Ectodermal cell (in vitro differentiated cells): ENCODE measurements at regions not wholly inside any gene's neighbourhood (a gene's known extent, or its start where the extent isn't known, plus 50 kb on each side); places are given as distances from the start of the nearest gene placed in this dataset.

Experiments
- H3K27ac ChIP-seq: 2 replicates; pipeline ENCODE4 v1.7.0; 2013; ENCODE audit warnings: mild to moderate bottlenecking, low read depth, low read length; ENCODE audit not compliant: insufficient read depth, poor library complexity, severe bottlenecking
- H3K27me3 ChIP-seq: 2 replicates; pipeline ENCODE4 v1.7.0; 2013; ENCODE audit warnings: mild to moderate bottlenecking, low read length; ENCODE audit not compliant: insufficient read depth, control insufficient read depth, poor library complexity, severe bottlenecking
- H3K36me3 ChIP-seq: one replicate; pipeline ENCODE4 v1.7.0; 2013; ENCODE audit warnings: low read length; ENCODE audit not compliant: control insufficient read depth, insufficient read depth
- H3K4me1 ChIP-seq: one replicate; pipeline ENCODE4 v1.7.0; 2013; ENCODE audit warnings: low read length; ENCODE audit not compliant: control insufficient read depth, insufficient read depth
- H3K4me3 ChIP-seq: 2 replicates; pipeline ENCODE4 v1.7.0; 2013; ENCODE audit warnings: low read depth, low read length, control low read depth; ENCODE audit not compliant: insufficient read depth
- H3K9me3 ChIP-seq: 2 replicates; pipeline ENCODE4 v1.7.0; 2013; ENCODE audit warnings: mild to moderate bottlenecking, low read length, moderate library complexity; ENCODE audit not compliant: control insufficient read depth
- WGBS, 2 experiments: methylation state at CpG; one replicate each; pipeline ENCODE4 v1.1.7; 2013; ENCODE audit warnings: missing lambda C conversion rate in 2 of 2; 5-methylcytosine and 5-hydroxymethylcytosine counted together

GRCh38 chr1:47672622-47673021, 234.8 kb downstream of the FOXD2 start:
- no peaks in the 10 kb centered on the region for H3K4me1 ChIP-seq
- H3K27ac ChIP-seq = no peak overlapping the region
- no peak overlapping the region for H3K4me3 ChIP-seq
- H3K9me3 ChIP-seq = no peaks in the 10 kb centered on the region
- H3K27me3 ChIP-seq = no peaks in the 10 kb centered on the region
- no peaks in the 10 kb centered on the region for H3K36me3 ChIP-seq

DNA sequence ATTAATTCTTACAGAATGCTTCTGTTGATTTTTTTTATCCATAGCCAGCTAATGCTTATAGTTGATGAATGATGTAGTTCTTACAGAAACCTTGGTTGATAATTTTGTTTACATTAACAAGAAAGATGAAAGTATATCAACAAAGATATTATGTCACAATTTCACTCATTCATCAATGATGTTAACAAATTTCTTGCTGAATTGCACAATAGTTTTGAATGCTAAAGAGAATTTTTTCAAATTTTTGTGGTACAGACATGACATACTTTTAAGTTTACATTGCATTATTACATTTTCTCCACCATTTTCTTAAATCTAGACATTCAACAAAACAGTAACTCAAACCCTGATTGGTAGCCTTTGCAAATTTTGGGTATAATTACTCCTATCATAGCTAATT, 236.3 kb downstream of the FOXD2 start:
- no peaks in the 10 kb centered on the region for H3K9me3 ChIP-seq
- no peak overlapping the region for H3K4me3 ChIP-seq
- no peaks in the 10 kb centered on the region for H3K4me1 ChIP-seq
- H3K27ac ChIP-seq = no peak overlapping the region
- H3K36me3 ChIP-seq = no peaks in the 10 kb centered on the region
- no peaks in the 10 kb centered on the region for H3K27me3 ChIP-seq

DNA sequence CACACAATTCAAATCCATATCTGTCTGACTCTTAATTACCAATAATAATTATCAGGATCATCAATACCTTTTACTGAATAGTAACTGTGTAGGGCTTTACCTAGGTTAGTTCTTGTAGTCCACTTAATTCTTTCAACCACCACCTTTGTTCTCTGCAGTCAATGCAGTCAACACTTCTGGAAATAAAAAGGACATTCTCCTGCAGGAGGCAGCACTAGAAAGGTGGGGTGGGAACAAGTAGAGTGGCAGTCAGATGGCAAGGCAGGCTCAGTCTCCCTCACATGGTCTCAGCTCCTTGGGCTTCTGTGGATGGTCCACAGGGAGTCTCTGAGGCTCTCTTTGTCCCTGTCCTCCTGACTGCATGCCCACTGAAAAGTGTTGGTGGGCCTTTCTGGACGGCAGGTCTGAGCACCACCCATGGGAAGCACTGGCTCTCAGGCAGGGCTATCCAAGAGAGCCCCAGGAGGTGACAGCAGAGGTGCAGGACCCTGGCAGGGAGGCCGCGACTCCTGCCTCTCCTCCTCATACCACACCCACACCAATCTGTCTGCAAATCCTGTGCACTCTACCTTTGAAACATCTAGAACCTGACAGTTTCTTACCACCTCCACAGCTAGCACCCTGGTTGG, 237.3 kb downstream of the FOXD2 start:
- Histone ChIP-seq H3K4me1 (no peaks in the 10 kb centered on the region), H3K4me3 (no peak overlapping the region), H3K27ac (no peak overlapping the region), H3K27me3 (no peaks in the 10 kb centered on the region), H3K9me3 (no peaks in the 10 kb centered on the region), H3K36me3 (no peaks in the 10 kb centered on the region)
- 85 to 89% methylated on average over 3 of the region's 3 CpGs for WGBS, 2 experiments

DNA sequence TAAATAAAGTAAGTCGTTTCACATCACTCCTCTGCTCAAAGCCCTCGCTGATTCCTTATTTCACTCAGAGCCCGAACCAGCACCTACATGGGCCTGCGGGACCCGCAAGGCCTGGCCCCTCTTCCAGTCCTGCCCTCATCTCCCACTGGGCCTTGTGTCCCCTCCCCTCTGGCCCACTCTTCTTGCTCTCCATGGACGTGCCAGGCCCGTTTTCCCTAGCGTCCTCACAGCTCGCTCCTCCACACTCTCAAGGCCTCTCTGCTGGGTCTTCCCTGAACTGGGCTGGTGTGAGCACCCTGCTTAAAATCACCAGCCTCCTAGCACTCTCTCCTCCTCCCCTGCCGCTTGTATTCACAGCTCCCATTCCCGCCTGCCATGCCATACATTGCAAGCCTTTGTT, 237.9 kb downstream of the FOXD2 start:
- no peaks in the 10 kb centered on the region for H3K27me3 ChIP-seq
- H3K4me3 ChIP-seq = no peak overlapping the region
- no peak overlapping the region for H3K27ac ChIP-seq
- no peaks in the 10 kb centered on the region for H3K9me3 ChIP-seq
- H3K4me1 ChIP-seq = no peaks in the 10 kb centered on the region
- no peaks in the 10 kb centered on the region for H3K36me3 ChIP-seq
- WGBS, 2 experiments = 82% methylated on average over 11 of the region's 11 CpGs

GRCh38 chr1:47676311-47677054, 238.6 kb downstream of the FOXD2 start:
- H3K9me3 ChIP-seq = no peaks in the 10 kb centered on the region
- H3K27ac ChIP-seq = no peak overlapping the region
- H3K27me3 ChIP-seq = peaks cover 7% of the 10 kb centered on the region
- no peaks in the 10 kb centered on the region for H3K36me3 ChIP-seq
- no peaks in the 10 kb centered on the region for H3K4me1 ChIP-seq
- no peak overlapping the region for H3K4me3 ChIP-seq
- 90% methylated on average over 14 of the region's 14 CpGs for WGBS, 2 experiments

DNA sequence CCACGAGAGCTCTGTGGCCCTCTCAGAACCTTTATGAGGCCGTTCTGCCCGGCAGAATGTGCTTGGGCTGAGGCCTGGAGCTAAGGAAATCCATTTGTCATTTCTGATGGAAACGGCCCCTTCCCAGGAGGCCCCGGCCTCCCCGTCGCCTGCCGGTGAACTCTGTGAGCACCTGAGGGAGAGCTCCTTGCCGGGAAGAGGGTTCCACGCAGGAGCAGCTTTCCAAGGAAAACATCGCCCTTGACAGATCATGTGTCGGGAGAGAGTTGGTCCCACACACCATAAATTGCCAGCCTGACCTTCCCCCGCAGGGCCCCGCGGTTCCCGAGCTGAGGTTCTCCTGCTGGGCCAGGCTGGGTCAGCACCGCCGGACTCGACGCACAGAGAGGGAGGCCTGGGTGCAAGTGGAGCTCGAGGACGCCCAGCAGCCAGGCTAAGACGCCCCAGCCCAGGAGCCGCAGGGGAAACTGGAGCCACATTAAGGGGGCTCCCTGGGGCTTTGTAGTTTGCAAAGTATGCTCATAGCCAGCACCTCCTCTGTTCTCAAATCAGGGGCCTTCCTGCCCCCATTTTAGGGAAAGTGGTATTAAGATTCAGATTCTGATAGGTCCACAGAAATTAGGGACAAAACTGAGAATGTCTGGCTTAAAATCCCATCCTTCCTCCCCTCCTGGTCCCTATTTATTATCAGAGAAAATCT, 239.5 kb downstream of the FOXD2 start:
- Histone ChIP-seq H3K4me1 (no peaks in the 10 kb centered on the region), H3K4me3 (no peak overlapping the region), H3K36me3 (no peaks in the 10 kb centered on the region), H3K27ac (no peak overlapping the region), H3K9me3 (no peaks in the 10 kb centered on the region), H3K27me3 (peaks cover 7% of the 10 kb centered on the region)
- WGBS, 2 experiments = 84 to 86% methylated on average over 24 of the region's 24 CpGs

DNA sequence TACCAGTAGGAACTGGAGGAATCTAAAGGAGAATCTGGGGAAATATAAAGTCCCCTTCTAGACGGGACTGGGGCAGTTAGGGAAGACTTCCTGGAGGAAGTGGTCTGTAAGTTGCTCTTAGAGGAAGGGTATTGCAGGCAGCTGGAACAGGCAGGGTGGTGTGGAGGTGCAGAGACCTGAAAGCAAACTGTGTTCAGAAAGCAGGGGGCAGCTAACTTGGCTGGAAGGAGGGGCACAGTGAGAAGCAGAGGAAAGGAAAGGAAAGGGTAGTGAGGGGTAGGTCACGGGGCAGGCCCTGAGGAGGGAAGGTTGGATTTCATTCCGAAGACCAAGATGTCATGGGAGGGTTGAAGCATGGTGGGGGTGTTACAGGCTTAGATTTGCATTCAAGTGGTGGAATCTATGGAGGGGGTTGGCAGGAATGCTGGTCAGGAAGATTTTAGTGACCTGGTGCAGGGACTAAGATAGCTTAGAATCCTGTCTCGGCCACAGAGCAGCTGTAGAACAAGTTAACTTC, 240.7 kb downstream of the FOXD2 start:
- no peaks in the 10 kb centered on the region for H3K9me3 ChIP-seq
- H3K36me3 ChIP-seq = no peaks in the 10 kb centered on the region
- no peaks in the 10 kb centered on the region for H3K4me1 ChIP-seq
- 89 to 91% methylated on average over 4 of the region's 4 CpGs for WGBS, 2 experiments
- peaks cover 7% of the 10 kb centered on the region for H3K27me3 ChIP-seq
- H3K4me3 ChIP-seq = no peak overlapping the region
- no peak overlapping the region for H3K27ac ChIP-seq

DNA sequence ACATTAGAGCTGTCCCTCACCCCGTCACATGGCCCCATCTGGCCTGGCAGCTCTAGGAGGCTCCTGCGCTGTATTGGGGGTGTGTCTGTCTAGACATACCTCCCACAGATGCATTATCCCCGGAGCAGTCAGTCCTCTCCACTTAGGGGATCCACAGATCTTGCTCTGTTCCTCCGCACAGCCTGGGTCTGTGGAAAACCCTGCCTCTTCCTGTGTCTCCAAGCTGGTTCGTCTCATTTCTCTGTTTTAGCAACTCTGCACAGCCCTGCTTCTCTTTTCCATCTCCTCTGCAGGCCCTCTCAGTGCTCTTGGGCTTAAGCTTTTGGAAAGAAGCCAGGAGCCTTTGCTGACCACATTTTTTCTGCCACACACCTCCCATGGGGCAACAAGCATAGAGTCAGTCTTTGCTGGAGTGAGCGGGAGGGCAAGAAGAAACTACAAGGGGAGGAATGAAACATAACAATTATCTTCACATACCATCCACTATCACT, 241.5 kb downstream of the FOXD2 start:
- 80 to 85% methylated on average over 6 of the region's 6 CpGs for WGBS, 2 experiments
- Histone ChIP-seq H3K36me3 (no peaks in the 10 kb centered on the region), H3K9me3 (no peaks in the 10 kb centered on the region), H3K27ac (no peak overlapping the region), H3K27me3 (peaks cover 7% of the 10 kb centered on the region), H3K4me3 (no peak overlapping the region), H3K4me1 (no peaks in the 10 kb centered on the region)

GRCh38 chr1:47679826-47680225, 242.0 kb downstream of the FOXD2 start:
- WGBS, 2 experiments = 90 to 96% methylated on average over 7 of the region's 7 CpGs
- Histone ChIP-seq H3K9me3 (no peaks in the 10 kb centered on the region), H3K27ac (no peak overlapping the region)

DNA sequence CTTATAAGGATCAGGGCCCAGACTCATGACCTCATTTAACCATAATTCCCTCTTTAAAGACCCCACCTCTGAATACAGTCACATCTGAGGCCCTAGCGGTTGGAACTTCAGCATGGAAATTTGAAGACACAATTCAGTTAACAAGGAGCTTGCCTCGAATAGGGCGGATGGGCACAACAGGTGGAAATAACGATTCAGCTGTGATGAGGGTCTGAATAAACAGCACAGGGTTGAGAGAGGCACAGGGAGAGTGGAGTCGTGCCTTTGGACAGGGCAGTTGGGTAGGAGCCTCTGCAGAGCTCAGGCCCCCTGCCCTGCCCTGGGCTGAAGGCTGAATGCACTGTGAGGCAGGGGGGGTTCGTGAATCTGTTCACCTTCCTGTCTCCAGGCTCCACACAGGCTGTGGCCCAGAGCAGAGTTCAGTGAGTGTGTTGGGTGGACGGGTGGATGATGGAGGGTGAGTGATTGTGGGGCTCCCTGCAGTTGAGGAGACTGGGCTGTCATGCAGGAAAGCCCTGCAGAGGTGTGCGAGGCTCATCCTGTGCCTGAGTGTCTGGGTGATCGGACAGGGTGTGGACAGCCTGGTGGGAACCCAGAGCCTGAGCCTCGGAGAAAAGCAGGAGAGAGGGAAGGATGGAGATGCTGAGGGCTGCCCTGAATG, 243.1 kb downstream of the FOXD2 start:
- H3K27ac ChIP-seq = no peak overlapping the region
- peaks cover 7% of the 10 kb centered on the region for H3K27me3 ChIP-seq
- WGBS, 2 experiments = 93 to 94% methylated on average over 10 of the region's 10 CpGs
- no peaks in the 10 kb centered on the region for H3K9me3 ChIP-seq
- H3K4me1 ChIP-seq = peaks cover 13% of the 10 kb centered on the region
- H3K36me3 ChIP-seq = no peaks in the 10 kb centered on the region
- no peak overlapping the region for H3K4me3 ChIP-seq

More at GRCh38 chr1:47679826-47680225, 242.0 kb downstream of the FOXD2 start:
- Histone ChIP-seq H3K27me3 (peaks cover 7% of the 10 kb centered on the region), H3K36me3 (no peaks in the 10 kb centered on the region), H3K4me1 (peaks cover 1% of the 10 kb centered on the region), H3K4me3 (no peak overlapping the region)
